ENCODE measurements at regions not wholly inside any gene's neighbourhood (a gene's known extent, or its start where the extent isn't known, plus 50 kb on each side); places are given as distances from the start of the nearest gene placed in this dataset.

DNA sequence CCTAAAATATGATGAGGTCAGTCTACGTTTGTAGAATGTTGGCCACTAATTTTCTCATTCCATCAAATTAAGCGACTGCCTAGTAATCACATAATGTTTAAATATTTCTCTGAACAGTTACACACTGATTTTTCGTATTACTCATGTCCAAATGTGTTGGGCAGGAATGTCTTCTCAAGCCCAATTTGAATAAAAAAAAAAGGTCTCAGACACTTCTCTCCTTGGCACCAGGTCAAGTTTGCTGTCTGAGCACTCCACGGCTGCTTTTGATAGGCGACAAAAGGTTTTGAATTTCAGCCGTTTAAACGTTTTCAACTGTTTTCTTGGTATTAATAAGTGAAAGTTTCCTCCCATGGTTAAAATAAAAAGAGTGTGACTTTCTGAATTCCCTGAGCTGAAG lies 542.1 kb downstream of the IRX1 start:
- no peak for DNase-seq

- DNase-seq = no peak
Observed at GRCh38 chr5:4142842-4143241, 547.2 kb downstream of the IRX1 start.

- DNase-seq = no peak
Observed at GRCh38 chr5:4144411-4145007, 548.9 kb downstream of the IRX1 start.

- DNase-seq = no peak
Observed at GRCh38 chr5:4145511-4145910, 549.9 kb downstream of the IRX1 start.

DNA sequence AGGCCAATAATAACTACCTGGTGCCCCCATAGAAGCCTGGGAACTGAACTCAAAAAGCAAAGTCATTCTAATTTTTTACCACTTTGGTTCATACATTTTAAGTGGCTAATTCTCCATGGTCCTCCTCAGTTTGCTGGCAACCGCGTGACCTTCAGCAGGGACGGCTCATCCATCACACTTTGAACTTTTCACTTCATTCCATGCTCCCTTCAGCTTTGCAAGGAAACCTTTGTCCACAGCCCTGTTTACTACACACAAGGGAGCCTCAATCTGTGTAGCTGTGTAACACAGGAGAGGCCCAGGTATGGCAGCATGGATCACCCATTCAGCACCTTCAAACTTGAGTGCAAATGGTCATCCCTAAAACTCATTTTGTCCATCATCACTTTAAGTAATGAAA lies 552.4 kb downstream of the IRX1 start:
- DNase-seq = no peak

- no peak for DNase-seq
Observed at GRCh38 chr5:4150067-4150466, 554.4 kb downstream of the IRX1 start.

DNA sequence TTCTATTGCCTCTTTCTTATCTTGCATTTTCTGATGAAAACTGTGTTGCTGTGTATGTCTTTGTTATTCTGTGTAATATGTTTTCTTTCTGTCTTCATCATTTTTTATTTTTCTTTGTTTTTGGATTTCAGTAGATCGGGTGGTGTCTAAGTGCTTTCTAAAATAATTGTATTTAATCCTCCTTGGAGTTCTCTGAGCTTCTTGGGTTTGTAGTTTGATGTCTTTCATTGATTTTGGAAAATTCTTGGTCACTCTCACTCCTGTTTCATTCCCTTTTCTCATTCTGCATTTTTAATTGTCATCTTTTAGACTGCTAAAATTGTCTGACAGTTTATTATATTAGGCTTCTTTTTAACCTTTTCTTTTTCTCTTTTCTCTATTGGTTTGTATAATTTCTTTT lies 560.5 kb downstream of the IRX1 start:
- no peak for DNase-seq

DNA sequence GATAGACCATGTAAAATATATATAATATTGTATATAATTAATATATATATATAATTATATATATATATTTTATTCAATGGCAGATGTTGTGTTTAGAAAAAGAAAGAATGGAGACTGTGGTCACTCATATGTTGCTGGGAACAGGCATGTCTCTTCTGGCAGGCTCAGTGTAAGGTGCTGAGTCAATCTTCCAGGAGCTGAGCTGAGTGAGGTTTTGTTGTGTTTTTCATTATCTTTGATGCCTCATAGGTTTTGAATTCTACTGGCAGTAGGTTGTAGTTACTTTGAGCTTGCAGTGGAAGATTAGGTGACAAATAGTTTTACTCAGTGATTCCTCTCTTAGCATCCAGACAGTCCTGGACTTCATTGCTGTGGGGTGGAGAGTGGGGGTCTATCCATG lies 561.3 kb downstream of the IRX1 start:
- DNase-seq = no peak

- no peak for DNase-seq
Observed at GRCh38 chr5:4158750-4159447, 563.3 kb downstream of the IRX1 start.

GRCh38 chr5:4159681-4160080 lies 564.0 kb downstream of the IRX1 start:
- no peak for DNase-seq

- DNase-seq = no peak
Observed at GRCh38 chr5:4164167-4164566, 568.5 kb downstream of the IRX1 start.

GRCh38 chr5:4180703-4181102 lies 585.1 kb downstream of the IRX1 start:
- DNase-seq = no peak

DNA sequence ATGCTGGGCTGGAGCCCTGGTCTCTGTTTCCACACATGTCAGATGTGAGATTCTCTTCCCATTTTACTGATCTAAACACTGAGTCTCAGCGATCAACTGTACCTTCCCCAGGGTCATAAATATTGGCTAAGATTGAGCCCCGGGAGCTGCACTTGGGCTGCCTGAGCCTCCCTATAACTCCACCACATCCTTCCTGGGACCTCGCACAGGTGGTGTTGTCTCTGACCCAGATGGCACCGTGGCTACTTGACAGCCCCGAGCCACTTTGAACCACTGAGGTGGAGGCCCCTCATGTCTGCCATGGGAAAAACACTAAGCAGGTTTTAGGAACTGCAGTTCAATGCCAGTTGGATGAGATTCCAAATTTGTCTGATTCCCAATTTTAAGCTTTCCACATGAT lies 586.5 kb downstream of the IRX1 start:
- no peak for DNase-seq

GRCh38 chr5:4185127-4185526 lies 589.5 kb downstream of the IRX1 start:
- DNase-seq = no peak

GRCh38 chr5:4188704-4189103 lies 593.1 kb downstream of the IRX1 start:
- DNase-seq = no peak

- DNase-seq = no peak
Observed at GRCh38 chr5:4189317-4189716, 593.7 kb downstream of the IRX1 start.

GRCh38 chr5:4191041-4191440 lies 595.4 kb downstream of the IRX1 start:
- DNase-seq = peak; percentile 6

DNA sequence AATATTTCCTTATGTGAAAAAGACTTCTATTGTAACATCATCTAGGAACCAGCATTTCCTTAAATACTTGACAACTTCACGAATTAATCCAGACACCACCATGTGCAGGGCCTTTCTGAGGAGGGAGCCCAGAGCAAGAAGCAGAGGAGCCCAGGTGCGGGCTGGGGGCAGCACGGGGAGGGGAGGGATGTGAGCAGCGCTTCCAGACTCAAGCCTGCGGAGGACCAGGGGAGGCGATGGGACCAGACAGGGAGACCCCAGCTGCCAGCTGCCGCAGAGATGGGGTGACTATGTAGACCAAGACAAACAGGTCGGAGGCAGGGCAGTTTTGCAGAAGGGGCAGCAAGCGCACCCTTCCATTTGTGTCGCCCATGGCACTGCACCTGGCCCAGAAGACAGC lies 596.1 kb downstream of the IRX1 start:
- DNase-seq = no peak

DNA sequence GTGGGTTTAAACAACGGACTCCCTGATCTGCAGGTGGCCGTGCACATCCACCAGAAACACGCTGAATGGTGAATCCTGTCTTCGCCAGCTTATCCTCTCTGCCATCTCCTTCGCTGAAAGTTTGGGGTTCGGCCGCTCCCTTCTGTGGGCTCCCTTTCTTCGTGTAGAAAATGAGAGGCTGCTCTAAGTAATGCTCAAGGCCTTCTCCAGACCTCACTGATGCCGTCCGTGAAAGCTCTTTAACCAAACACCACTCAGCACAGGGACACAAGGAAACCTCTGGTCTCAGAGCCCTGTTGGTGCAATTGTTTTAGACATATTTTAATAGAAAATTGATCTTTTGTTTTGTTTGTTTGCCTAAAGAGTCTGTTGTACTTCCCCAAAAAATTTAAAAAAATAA lies 596.5 kb downstream of the IRX1 start:
- DNase-seq = no peak

GRCh38 chr5:4196744-4197143 lies 601.1 kb downstream of the IRX1 start:
- DNase-seq = no peak

- DNase-seq = no peak
Observed at GRCh38 chr5:4197151-4197550, 601.5 kb downstream of the IRX1 start.

GRCh38 chr5:4198461-4198860 lies 602.8 kb downstream of the IRX1 start:
- no peak for DNase-seq

DNA sequence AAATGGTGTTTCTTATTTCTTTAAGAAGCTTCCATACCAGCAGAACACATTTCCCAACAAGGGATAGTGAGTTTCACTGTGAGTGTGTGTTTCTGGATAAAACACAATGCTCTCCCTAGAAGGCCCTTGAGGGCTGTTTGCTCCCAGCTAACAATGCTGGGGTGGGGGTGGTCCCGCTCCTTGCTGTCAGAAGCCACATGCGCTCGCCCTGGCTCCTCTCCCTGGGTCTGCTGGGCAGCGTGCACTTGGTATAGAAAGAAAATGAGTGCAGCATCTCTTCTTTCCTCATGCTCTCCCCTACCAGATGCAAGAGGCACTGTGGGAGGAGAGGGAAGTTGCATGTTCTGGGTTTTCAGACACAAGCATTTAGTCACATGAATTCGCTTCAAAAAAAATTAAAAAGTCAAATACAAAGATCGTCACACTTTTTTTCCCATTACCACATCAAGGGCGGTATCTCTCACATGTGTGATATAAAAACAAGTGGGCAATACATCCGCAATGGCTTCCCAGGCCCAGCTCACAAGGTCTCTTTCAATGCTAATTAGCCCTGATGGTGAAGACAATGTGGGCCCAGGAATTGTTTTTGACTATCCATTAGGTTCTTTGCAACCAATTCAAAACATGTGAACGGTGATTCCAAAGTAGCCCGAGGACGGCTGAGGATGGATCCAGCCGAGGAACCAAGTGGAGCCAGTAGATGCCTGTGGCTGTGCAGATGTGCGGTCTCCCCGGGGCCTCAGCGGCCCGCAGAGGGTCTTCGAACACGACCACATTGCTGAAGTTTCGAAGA lies 603.6 kb downstream of the IRX1 start:
- no peak for DNase-seq

DNA sequence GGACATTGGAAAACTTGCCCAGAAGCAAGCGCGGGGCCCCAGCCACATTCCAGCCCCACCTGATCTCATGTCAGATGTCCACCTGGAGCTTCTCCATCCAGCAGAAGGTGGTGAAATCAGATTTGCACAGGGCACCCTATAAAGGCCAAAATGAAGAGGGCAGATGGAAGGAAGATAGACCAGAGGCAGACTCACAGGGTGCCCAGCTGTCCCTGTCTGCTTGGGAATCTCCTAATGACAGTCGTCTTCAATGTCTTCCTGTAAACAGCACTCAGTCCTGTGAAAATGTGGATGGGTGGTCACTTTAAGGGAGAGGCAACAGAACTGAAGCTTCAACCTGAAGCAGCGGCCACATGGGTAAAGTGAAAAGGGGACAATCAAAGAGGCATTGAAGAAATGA lies 607.5 kb downstream of the IRX1 start:
- no peak for DNase-seq

Measured in NCI-H146 (cell line).